HL-60 (cell line): ENCODE measurements at regions not wholly inside any gene's neighbourhood (a gene's known extent, or its start where the extent isn't known, plus 50 kb on each side); places are given as distances from the start of the nearest gene placed in this dataset.

Experiments
- DNase-seq, 2 experiments: peaks; one replicate each; pipeline ENCODE4 v3.0.0-alpha.2; 2010 to 2020; ENCODE audit warnings: low read depth in 1 of 2, low spot score in 1 of 2
- H3K27ac ChIP-seq: fragments of 250-450 bp; sonication (Bioruptor Pico); replicated peaks from 2 replicates; pipeline ENCODE4 v1.5.1; 2020; ENCODE audit warnings: mild to moderate bottlenecking, moderate library complexity
- H3K27me3 ChIP-seq: fragments of 250-450 bp; sonication (Bioruptor Pico); 2 replicates; pipeline ENCODE4 v1.5.1; 2021; ENCODE audit warnings: mild to moderate bottlenecking, moderate library complexity; ENCODE audit not compliant: insufficient read depth, poor library complexity, severe bottlenecking
- H3K4me3 ChIP-seq: replicated peaks from 2 replicates; pipeline ENCODE4 v1.5.1; 2011; ENCODE audit warnings: mild to moderate bottlenecking, control low read depth, low read length; ENCODE audit not compliant: insufficient read depth
- CTCF ChIP-seq: IDR thresholded peaks from one replicate; pipeline ENCODE4 v1.5.1; 2011; ENCODE audit warnings: low read length, control low read depth, inconsistent platforms; ENCODE audit not compliant: insufficient read depth
- GABPA ChIP-seq: IDR thresholded peaks from 2 replicates; pipeline ENCODE4 v1.6.1; 2012; ENCODE audit warnings: low read depth
- POLR2AphosphoS5 ChIP-seq: IDR thresholded peaks from 2 replicates; pipeline ENCODE4 v1.6.1; 2012; ENCODE audit warnings: low read depth
- REST ChIP-seq: IDR thresholded peaks from 2 replicates; pipeline ENCODE4 v1.6.1; 2012; ENCODE audit warnings: low read depth; ENCODE audit not compliant: insufficient replicate concordance
- SPI1 ChIP-seq: IDR thresholded peaks from 2 replicates; pipeline ENCODE4 v1.6.1; 2012; ENCODE audit warnings: low read depth, mild to moderate bottlenecking, borderline replicate concordance

- H3K27ac ChIP-seq = no peak overlapping the region
- TF ChIP-seq SPI1 (no peak), REST (no peak), CTCF (no peak), POLR2AphosphoS5 (no peak), GABPA (no peak)
- H3K4me3 ChIP-seq = no peak overlapping the region
- no peaks in the 10 kb centered on the region for H3K27me3 ChIP-seq
- DNase-seq = no peak
These were observed 683.1 kb downstream of the LTN1 start for GRCh38 chr21:28309596-28309995.

GRCh38 chr21:28308516-28308915, 684.2 kb downstream of the LTN1 start:
- TF ChIP-seq CTCF (no peak), GABPA (no peak), POLR2AphosphoS5 (no peak), REST (no peak), SPI1 (no peak)
- Histone ChIP-seq H3K4me3 (no peak overlapping the region), H3K27ac (no peak overlapping the region), H3K27me3 (no peaks in the 10 kb centered on the region)
- DNase-seq = no peak

GRCh38 chr21:28299946-28300345, 692.7 kb downstream of the LTN1 start:
- no peak for TF ChIP-seq CTCF
- TF ChIP-seq POLR2AphosphoS5 = no peak
- no peak for TF ChIP-seq SPI1
- TF ChIP-seq REST = no peak
- no peak for TF ChIP-seq GABPA
- no peak overlapping the region for H3K4me3 ChIP-seq

More at GRCh38 chr21:28299946-28300345, 692.7 kb downstream of the LTN1 start:
- Histone ChIP-seq H3K27ac (no peak overlapping the region), H3K27me3 (no peaks in the 10 kb centered on the region)
- no peak for DNase-seq
